PFSK-1 (cell line): ENCODE measurements at regions not wholly inside any gene's neighbourhood (a gene's known extent, or its start where the extent isn't known, plus 50 kb on each side); places are given as distances from the start of the nearest gene placed in this dataset.

Experiments used
- POLR2AphosphoS5 ChIP-seq: IDR thresholded peaks from 2 replicates; pipeline ENCODE4 v1.6.1; 2012; ENCODE audit warnings: low read depth, mild to moderate bottlenecking, control low read depth, low read length, moderate library complexity
- REST ChIP-seq, 2 experiments: IDR thresholded peaks; 2 replicates each; pipeline versions ENCODE4 v1.6.1 to v1.8.0; 2011 to 2012; ENCODE audit warnings: low read depth in 2 of 2, low read length in 2 of 2, control low read depth in 1 of 2, inconsistent platforms in 1 of 2, mild to moderate bottlenecking in 1 of 2, moderate library complexity in 1 of 2; ENCODE audit not compliant: insufficient read depth in 1 of 2
- SIN3A ChIP-seq: IDR thresholded peaks from 2 replicates; pipeline ENCODE4 v1.6.1; 2012; ENCODE audit warnings: mild to moderate bottlenecking, low read length, moderate library complexity, borderline replicate concordance; ENCODE audit not compliant: insufficient read depth
- TAF1 ChIP-seq: IDR thresholded peaks from 2 replicates; pipeline ENCODE4 v1.6.1; 2012; ENCODE audit warnings: low read length, control low read depth, borderline replicate concordance; ENCODE audit not compliant: insufficient read depth

- TF ChIP-seq SIN3A: no peak
- TF ChIP-seq TAF1: no peak
- TF ChIP-seq POLR2AphosphoS5: no peak
- TF ChIP-seq REST (IDR thresholded peaks at IDR 0.05; ENCODE audit: insufficient read depth in 1 of 2, low read depth in 2 of 2, low read length in 2 of 2): no peak
Observed at GRCh38 chr3:147514366-147515160, 105.4 kb downstream of the ZIC1 start.
